Adipocyte (in vitro differentiated cells): ENCODE measurements at regions not wholly inside any gene's neighbourhood (a gene's known extent, or its start where the extent isn't known, plus 50 kb on each side); places are given as distances from the start of the nearest gene placed in this dataset.
"Not testable (repeated sequence)": the region's sequence is repeated elsewhere in the genome, so short reads cannot be mapped to it uniquely, and the experiment has no call there.

ENCODE experiments used
- DNase-seq: peaks from one replicate; pipeline ENCODE4 v3.0.0-alpha.2; 2015; ENCODE audit warnings: low read depth
- H3K27me3 ChIP-seq: replicated peaks from 2 replicates; pipeline ENCODE4 v1.7.0; 2013; ENCODE audit warnings: mild to moderate bottlenecking, low read length, moderate library complexity; ENCODE audit not compliant: control insufficient read depth, insufficient read depth
- H3K36me3 ChIP-seq: 2 replicates; pipeline ENCODE4 v1.7.0; 2013; ENCODE audit warnings: low read length, mild to moderate bottlenecking, moderate library complexity; ENCODE audit not compliant: control insufficient read depth, insufficient read depth, severe bottlenecking
- H3K4me1 ChIP-seq: 2 replicates; pipeline ENCODE4 v1.7.0; 2013; ENCODE audit warnings: mild to moderate bottlenecking, low read length, moderate library complexity; ENCODE audit not compliant: control insufficient read depth, insufficient read depth
- H3K4me3 ChIP-seq: 2 replicates; pipeline ENCODE4 v1.7.0; 2013; ENCODE audit warnings: mild to moderate bottlenecking, low read length, moderate library complexity
- H3K9ac ChIP-seq: 2 replicates; pipeline ENCODE4 v1.7.0; 2013; ENCODE audit warnings: mild to moderate bottlenecking, low read length, moderate library complexity
- H3K9me3 ChIP-seq: 2 replicates; pipeline ENCODE4 v1.7.0; 2013; ENCODE audit warnings: mild to moderate bottlenecking, low read length, moderate library complexity; ENCODE audit not compliant: control insufficient read depth

GRCh38 chr17:26936645-26937044 is 357.3 kb upstream of the WSB1 start:
- H3K36me3 ChIP-seq, H3K9ac ChIP-seq, DNase-seq, H3K4me1 ChIP-seq, H3K4me3 ChIP-seq, H3K27me3 ChIP-seq: not testable (repeated sequence)
- H3K9me3 ChIP-seq = peaks cover 28% of the 10 kb centered on the region

GRCh38 chr17:26937750-26938322 is 356.1 kb upstream of the WSB1 start:
- H3K4me1 ChIP-seq, H3K4me3 ChIP-seq, H3K9ac ChIP-seq, H3K27me3 ChIP-seq, DNase-seq, H3K36me3 ChIP-seq: not testable (repeated sequence)
- H3K9me3 ChIP-seq = peaks cover 28% of the 10 kb centered on the region

GRCh38 chr17:26939755-26940154 is 354.2 kb upstream of the WSB1 start:
- not testable (repeated sequence) for H3K4me1 ChIP-seq, H3K4me3 ChIP-seq, H3K27me3 ChIP-seq, DNase-seq, H3K36me3 ChIP-seq, H3K9ac ChIP-seq
- H3K9me3 ChIP-seq = peaks cover 28% of the 10 kb centered on the region

GRCh38 chr17:26940587-26940986 is 353.3 kb upstream of the WSB1 start:
- not testable (repeated sequence) for H3K9ac ChIP-seq, H3K4me3 ChIP-seq, H3K27me3 ChIP-seq, DNase-seq, H3K4me1 ChIP-seq, H3K36me3 ChIP-seq
- H3K9me3 ChIP-seq = peaks cover 28% of the 10 kb centered on the region

GRCh38 chr17:26962255-26963162 is 331.4 kb upstream of the WSB1 start:
- Histone ChIP-seq H3K36me3 (no peaks in the 10 kb centered on the region), H3K4me1 (no peaks in the 10 kb centered on the region), H3K9me3 (no peaks in the 10 kb centered on the region), H3K4me3 (no peak overlapping the region), H3K9ac (no peak overlapping the region), H3K27me3 (no peaks in the 10 kb centered on the region)
- DNase-seq = no peak

GRCh38 chr17:26963163-26963503 is 330.8 kb upstream of the WSB1 start:
- DNase-seq = no peak
- no peaks in the 10 kb centered on the region for H3K4me1 ChIP-seq
- no peak overlapping the region for H3K4me3 ChIP-seq
- no peaks in the 10 kb centered on the region for H3K27me3 ChIP-seq
- no peaks in the 10 kb centered on the region for H3K36me3 ChIP-seq
- no peak overlapping the region for H3K9ac ChIP-seq
- no peaks in the 10 kb centered on the region for H3K9me3 ChIP-seq

- H3K36me3 ChIP-seq, H3K9me3 ChIP-seq, H3K4me3 ChIP-seq, H3K9ac ChIP-seq, H3K4me1 ChIP-seq, H3K27me3 ChIP-seq, DNase-seq: not testable (repeated sequence)
Observed at GRCh38 chr17:26965898-26966624, 327.9 kb upstream of the WSB1 start.

- not testable (repeated sequence) for DNase-seq, H3K27me3 ChIP-seq, H3K4me1 ChIP-seq, H3K9ac ChIP-seq, H3K36me3 ChIP-seq, H3K9me3 ChIP-seq, H3K4me3 ChIP-seq
Observed at GRCh38 chr17:26966625-26967179, 327.2 kb upstream of the WSB1 start.

GRCh38 chr17:26981845-26982425 is 312.0 kb upstream of the WSB1 start:
- not testable (repeated sequence) for H3K9ac ChIP-seq, DNase-seq

GRCh38 chr17:26982563-26982962 is 311.4 kb upstream of the WSB1 start:
- not testable (repeated sequence) for H3K36me3 ChIP-seq, H3K4me1 ChIP-seq, H3K9ac ChIP-seq, H3K27me3 ChIP-seq, DNase-seq, H3K4me3 ChIP-seq, H3K9me3 ChIP-seq

More at GRCh38 chr17:26981845-26982425, 312.0 kb upstream of the WSB1 start:
- not testable (repeated sequence) for H3K4me3 ChIP-seq, H3K27me3 ChIP-seq, H3K4me1 ChIP-seq, H3K36me3 ChIP-seq, H3K9me3 ChIP-seq

GRCh38 chr17:26987851-26988250 is 306.1 kb upstream of the WSB1 start:
- not testable (repeated sequence) for H3K27me3 ChIP-seq, H3K4me3 ChIP-seq, H3K4me1 ChIP-seq, H3K36me3 ChIP-seq, DNase-seq, H3K9ac ChIP-seq, H3K9me3 ChIP-seq
